Kidney (tissue), 13 donors: ENCODE measurements at regions not wholly inside any gene's neighbourhood (a gene's known extent, or its start where the extent isn't known, plus 50 kb on each side); places are given as distances from the start of the nearest gene placed in this dataset.

Experiments used
- DNase-seq, 5 donors: peaks; one replicate each; pipeline ENCODE4 v3.0.0-alpha.2; 2013 to 2020
- FAIRE-seq: peaks from 2 replicates; lab custom pipeline; 2012; peaks lifted over from hg19 to GRCh38; lab: Jason Lieb, UNC
- H3K27ac ChIP-seq, 2 donors: one replicate each; pipeline ENCODE4 v1.7.0; 2013; ENCODE audit warnings: low read depth in 2 of 2, low read length in 2 of 2, inconsistent platforms in 1 of 2
- H3K27me3 ChIP-seq: one replicate; pipeline ENCODE4 v1.7.1; 2013; ENCODE audit warnings: low read length, inconsistent platforms; ENCODE audit not compliant: control insufficient read depth, insufficient read depth
- H3K36me3 ChIP-seq, 3 donors: one replicate each; pipeline versions ENCODE4 v1.7.0 to v1.7.1; 2013; ENCODE audit warnings: low read length in 3 of 3, control low read depth in 1 of 3, inconsistent platforms in 1 of 3; ENCODE audit not compliant: insufficient read depth in 3 of 3, control insufficient read depth in 2 of 3
- H3K4me1 ChIP-seq, 3 donors: one replicate each; pipeline versions ENCODE4 v1.7.0 to v1.7.1; 2013; ENCODE audit warnings: low read length in 3 of 3, inconsistent platforms in 1 of 3, low read depth in 1 of 3; ENCODE audit not compliant: control insufficient read depth in 2 of 3, insufficient read depth in 2 of 3
- H3K4me3 ChIP-seq, 3 donors: one replicate each; pipeline versions ENCODE4 v1.7.0 to v1.8.1; 2013; ENCODE audit warnings: low read length in 3 of 3, control low read depth in 1 of 3, inconsistent platforms in 1 of 3
- H3K9ac ChIP-seq, 3 donors: one replicate each; pipeline versions ENCODE4 v1.7.0 to v1.7.1; 2013; ENCODE audit warnings: low read length in 3 of 3, control low read depth in 1 of 3, inconsistent platforms in 1 of 3
- H3K9me3 ChIP-seq, 3 donors: one replicate each; pipeline versions ENCODE4 v1.7.0 to v1.7.1; 2013; ENCODE audit warnings: low read length in 3 of 3, control low read depth in 1 of 3, inconsistent platforms in 1 of 3; ENCODE audit not compliant: control insufficient read depth in 2 of 3, insufficient read depth in 1 of 3
- intact Hi-C: fragments of 100-400 bp; cut with DNase I; formaldehyde crosslinking; loops from one replicate; pipeline ENCODE4 v1.11.1; 2022
- TF ChIP-seq, protein P1 (sequence below): IDR thresholded peaks from 3 replicates; pipeline ENCODE4 v1.5.1; 2012; ENCODE audit warnings: mild to moderate bottlenecking, moderate library complexity, borderline replicate concordance; ENCODE audit not compliant: insufficient read depth; ENCODE audit errors: extremely low read depth
- donor health status: control.
- donor health status: control.
- donor health status: control.
- donor health status: control.
- donor health status: control.
- donor health status: DM: yes; HTN: yes; CAD: no.
- donor health status: Normal renal cell carcinoma (clear cell type).

DNA sequence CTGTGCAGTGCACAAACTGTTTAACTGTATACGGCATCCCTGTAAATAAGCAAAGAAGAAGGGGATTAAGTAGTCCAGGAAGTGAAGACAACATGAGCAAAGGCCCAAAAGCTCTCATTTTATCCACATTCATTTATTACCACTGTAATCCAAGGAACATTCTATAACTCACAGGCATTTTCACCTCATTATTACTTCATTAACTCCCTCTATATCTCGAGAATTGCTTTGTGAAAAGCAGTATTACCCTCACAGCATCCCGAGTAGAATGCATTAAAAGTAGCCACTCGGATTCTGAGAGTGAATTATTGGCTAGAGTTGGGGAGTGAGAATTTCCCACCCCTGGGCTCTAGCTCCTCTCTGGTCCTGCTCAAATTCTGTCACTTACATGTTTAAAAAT lies 51.0 kb upstream of the CHCHD3 start:
- intact Hi-C loops: no loop called here
- H3K9me3 ChIP-seq: no peaks in the 10 kb centered on the region
- no peak overlapping the region for H3K4me3 ChIP-seq
- no peak for DNase-seq
- no peaks in the 10 kb centered on the region for H3K4me1 ChIP-seq
- no peak for FAIRE-seq
- no peak overlapping the region for H3K9ac ChIP-seq
- H3K36me3 ChIP-seq: no peaks in the 10 kb centered on the region
- no peak overlapping the region for H3K27ac ChIP-seq
- H3K27me3 ChIP-seq: no peaks in the 10 kb centered on the region
- TF ChIP-seq, protein P1, sequence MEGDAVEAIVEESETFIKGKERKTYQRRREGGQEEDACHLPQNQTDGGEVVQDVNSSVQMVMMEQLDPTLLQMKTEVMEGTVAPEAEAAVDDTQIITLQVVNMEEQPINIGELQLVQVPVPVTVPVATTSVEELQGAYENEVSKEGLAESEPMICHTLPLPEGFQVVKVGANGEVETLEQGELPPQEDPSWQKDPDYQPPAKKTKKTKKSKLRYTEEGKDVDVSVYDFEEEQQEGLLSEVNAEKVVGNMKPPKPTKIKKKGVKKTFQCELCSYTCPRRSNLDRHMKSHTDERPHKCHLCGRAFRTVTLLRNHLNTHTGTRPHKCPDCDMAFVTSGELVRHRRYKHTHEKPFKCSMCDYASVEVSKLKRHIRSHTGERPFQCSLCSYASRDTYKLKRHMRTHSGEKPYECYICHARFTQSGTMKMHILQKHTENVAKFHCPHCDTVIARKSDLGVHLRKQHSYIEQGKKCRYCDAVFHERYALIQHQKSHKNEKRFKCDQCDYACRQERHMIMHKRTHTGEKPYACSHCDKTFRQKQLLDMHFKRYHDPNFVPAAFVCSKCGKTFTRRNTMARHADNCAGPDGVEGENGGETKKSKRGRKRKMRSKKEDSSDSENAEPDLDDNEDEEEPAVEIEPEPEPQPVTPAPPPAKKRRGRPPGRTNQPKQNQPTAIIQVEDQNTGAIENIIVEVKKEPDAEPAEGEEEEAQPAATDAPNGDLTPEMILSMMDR: no peak

DNA sequence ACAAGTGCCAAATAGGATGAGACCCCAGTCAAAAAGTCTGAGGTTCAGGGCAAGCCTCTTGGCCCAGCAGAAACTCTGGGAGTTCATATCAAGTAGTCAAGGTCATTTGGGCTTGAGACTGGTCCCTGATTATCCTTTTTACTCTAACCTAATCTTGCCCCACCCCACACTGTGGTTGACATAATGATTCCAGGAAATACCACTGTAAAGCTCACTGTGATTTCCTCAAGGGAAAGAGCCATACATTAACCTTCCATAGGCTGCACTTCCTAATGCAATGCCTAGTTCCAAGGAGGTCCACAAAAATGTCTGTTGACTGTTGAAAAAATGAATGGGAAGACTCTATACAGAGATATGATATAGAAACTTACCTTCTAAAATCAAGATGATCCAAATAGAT lies 52.9 kb upstream of the CHCHD3 start:
- no peaks in the 10 kb centered on the region for H3K4me1 ChIP-seq
- no peaks in the 10 kb centered on the region for H3K36me3 ChIP-seq
- H3K27me3 ChIP-seq: no peaks in the 10 kb centered on the region
- FAIRE-seq (no peak), DNase-seq (no peak)
- no peak overlapping the region for H3K4me3 ChIP-seq
- H3K27ac ChIP-seq: no peak overlapping the region
- no peak overlapping the region for H3K9ac ChIP-seq
- H3K9me3 ChIP-seq: no peaks in the 10 kb centered on the region
- TF ChIP-seq, protein P1: no peak
- intact Hi-C loops: no loop called here

DNA sequence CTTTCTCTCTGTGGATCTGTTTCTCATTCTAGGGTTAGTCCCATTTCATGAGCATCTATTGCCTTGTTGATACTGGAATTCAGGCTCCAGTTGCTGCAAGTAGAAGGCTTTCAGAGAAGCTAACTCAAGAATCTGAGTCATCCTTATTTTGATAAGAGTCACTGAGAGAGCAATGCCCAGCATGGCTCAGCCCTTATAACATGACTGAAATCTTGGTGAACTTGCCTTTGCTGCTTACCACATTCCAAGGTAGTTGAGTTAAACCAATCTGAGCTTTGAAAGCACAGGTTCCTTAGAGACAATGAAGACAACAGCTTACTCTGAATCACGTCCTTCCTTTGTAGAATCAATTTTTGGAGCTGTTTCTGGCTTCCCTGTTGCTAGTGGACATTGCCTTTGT lies 53.6 kb upstream of the CHCHD3 start:
- FAIRE-seq (no peak), DNase-seq (no peak)
- no peaks in the 10 kb centered on the region for H3K36me3 ChIP-seq
- no peak overlapping the region for H3K4me3 ChIP-seq
- H3K4me1 ChIP-seq: no peaks in the 10 kb centered on the region
- no peaks in the 10 kb centered on the region for H3K27me3 ChIP-seq
- H3K9me3 ChIP-seq: no peaks in the 10 kb centered on the region
- H3K9ac ChIP-seq: no peak overlapping the region
- TF ChIP-seq, protein P1: no peak
- intact Hi-C loops: no loop called here
- H3K27ac ChIP-seq: no peak overlapping the region

DNA sequence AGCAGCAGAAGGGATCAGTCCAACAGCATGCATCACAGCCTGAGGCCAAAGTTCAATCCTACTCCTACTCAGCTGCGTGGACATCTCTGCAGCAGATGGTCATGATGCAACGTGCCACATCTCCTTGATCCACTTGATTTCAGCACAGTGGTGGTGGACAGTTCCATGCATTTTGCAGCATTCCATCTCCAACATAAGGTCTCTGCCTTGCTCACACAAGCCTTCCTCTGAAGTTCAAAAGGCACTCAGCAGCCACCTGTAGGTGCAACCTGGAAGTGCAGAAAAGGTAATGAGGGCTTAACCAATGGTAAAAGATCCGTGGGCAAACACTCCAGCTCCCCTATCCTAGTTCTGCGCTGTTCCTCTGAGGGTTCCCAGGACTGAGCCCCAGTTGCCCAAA lies 57.5 kb upstream of the CHCHD3 start:
- intact Hi-C loops: no loop called here
- Histone ChIP-seq H3K9ac (no peak overlapping the region), H3K27ac (no peak overlapping the region), H3K4me3 (no peak overlapping the region), H3K27me3 (no peaks in the 10 kb centered on the region), H3K4me1 (no peaks in the 10 kb centered on the region), H3K36me3 (no peaks in the 10 kb centered on the region), H3K9me3 (no peaks in the 10 kb centered on the region)
- TF ChIP-seq, protein P1: peak; percentile 8
- FAIRE-seq: no peak
- peak in 4 of 5 donors; percentile 60 to 86 (median 76) for DNase-seq
